Germinal center (tissue), 1 donor: ENCODE measurements at regions not wholly inside any gene's neighbourhood (a gene's known extent, or its start where the extent isn't known, plus 50 kb on each side); places are given as distances from the start of the nearest gene placed in this dataset.
A peak's percentile ranks its signal among the peaks of the same experiment; 100 is the strongest.
"Not testable (repeated sequence)": the region's sequence is repeated elsewhere in the genome, so short reads cannot be mapped to it uniquely, and the experiment has no call there.

Experiments used
- DNase-seq: peaks from one replicate; pipeline ENCODE4 v3.0.0; 2012; ENCODE audit warnings: mixed read lengths, low spot score

DNA sequence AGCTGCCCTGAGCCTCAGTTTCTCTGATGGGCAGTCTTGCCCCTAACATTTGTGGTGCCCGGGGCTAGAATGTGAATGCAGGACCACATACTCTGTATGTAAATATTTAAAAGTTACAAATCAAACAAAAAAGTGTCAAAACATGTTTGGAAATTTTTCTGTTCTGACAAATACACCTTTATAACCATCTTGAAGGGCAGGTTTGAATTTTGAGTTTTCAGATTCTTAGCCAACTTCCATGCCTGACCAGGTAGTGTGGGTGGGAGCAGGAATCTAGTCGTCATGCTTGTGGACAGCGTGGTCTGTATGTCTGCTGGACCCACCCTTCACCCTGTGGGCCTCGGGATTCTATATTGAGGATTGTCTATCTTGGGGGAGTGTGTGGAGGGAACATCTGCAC, 325.1 kb downstream of the SOX4 start:
- DNase-seq: no peak

GRCh38 chr6:21922086-21922485, 328.5 kb downstream of the SOX4 start:
- DNase-seq: no peak

- DNase-seq: no peak
Measured at GRCh38 chr6:21924002-21924401, 330.5 kb downstream of the SOX4 start.

GRCh38 chr6:21928827-21929226, 335.3 kb downstream of the SOX4 start:
- no peak for DNase-seq

DNA sequence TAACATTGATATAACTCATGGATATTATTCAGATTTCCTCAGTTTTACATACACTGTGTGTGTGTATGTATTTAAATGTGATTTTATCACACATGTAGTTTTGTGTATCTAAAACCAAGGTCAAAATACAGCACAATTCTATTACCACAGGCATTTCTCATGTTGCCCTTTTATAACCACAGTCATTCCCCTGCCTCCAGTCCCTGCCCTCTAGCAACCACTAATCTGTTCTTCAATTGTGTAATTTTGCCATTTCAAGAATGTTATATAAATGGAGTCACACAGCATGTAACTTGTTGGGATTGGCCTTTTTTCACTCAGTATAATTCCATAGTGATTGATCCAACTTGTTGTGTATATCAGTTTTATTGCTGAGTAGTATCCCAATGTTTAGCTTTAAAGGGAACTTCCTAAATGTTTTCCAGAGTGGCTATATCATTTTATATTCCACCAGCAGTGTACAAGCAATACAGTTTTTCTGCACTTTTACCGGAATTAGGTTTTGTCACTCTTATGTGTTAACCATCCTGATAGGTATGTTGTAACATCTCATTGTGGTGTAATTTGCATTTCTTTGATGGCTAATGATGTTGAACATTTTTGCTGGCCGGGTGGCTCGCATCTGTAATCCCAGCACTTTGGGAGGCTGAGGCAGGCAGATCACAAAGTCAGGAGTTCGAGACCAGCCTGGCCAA, 338.2 kb downstream of the SOX4 start:
- DNase-seq: no peak

DNA sequence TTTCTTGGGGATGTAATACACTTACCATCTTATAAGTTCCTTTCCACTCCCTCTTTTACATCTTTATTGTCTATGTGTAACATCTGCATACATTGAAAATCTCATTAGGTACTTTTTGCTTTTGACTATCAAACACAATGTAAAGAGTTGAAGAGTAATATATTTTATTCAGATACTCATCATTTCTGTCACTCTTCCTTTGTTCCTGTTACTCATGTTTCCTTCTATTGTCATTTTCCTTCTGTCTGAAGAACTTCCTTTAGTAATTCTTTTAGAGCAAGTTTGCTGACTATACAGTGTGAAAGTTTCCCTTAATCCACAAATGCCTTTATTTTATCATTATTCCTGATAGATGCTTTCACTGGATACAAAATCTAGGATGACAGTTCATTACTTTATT, 339.8 kb downstream of the SOX4 start:
- no peak for DNase-seq

GRCh38 chr6:21935142-21935541, 341.6 kb downstream of the SOX4 start:
- DNase-seq: no peak

- peak; percentile 7 for DNase-seq
Measured at GRCh38 chr6:21935561-21936028, 342.0 kb downstream of the SOX4 start.

- no peak for DNase-seq
Measured at GRCh38 chr6:21937466-21937865, 343.9 kb downstream of the SOX4 start.

- DNase-seq: not testable (repeated sequence)
Measured at GRCh38 chr6:21939066-21939465, 345.5 kb downstream of the SOX4 start.

DNA sequence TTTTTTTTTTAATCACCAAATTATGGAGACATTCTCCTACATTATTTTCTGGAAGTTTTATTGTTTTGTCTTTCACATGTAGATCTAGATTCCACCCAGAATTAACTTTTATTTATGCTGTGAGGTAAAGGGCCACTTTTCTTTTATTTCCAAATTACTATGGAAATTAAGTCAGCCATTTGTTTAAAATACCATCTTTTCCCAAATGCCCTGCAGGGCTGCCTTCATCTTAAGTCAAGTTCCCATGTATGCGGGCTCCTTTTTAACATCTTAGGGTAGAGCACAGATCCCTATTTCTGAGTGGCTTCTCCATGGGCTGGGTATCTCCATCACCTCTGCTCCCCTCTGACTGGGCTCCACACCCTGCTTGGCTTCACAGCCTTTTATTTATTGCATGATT, 348.4 kb downstream of the SOX4 start:
- no peak for DNase-seq

DNA sequence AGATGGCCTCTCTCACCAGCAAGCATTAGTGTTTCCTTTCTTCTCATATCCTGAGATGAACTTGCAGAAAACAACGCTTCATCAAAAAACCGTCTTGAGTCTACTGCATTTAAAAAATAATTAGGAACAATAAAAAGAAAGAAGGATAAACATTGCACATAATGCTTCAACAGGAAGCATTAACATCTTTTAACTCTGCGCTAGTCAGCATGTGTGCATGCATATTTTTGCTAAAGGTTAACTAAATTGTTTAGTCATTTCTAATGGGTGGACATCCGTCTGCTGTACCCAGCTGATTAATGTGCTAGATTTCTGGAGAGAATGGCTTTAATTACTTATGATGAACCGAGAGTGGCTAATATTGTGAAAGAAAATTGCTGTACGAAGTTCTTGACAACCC, 349.3 kb downstream of the SOX4 start:
- no peak for DNase-seq

- no peak for DNase-seq
Measured at GRCh38 chr6:21946298-21946783, 350.5 kb downstream of the PRL start.

DNA sequence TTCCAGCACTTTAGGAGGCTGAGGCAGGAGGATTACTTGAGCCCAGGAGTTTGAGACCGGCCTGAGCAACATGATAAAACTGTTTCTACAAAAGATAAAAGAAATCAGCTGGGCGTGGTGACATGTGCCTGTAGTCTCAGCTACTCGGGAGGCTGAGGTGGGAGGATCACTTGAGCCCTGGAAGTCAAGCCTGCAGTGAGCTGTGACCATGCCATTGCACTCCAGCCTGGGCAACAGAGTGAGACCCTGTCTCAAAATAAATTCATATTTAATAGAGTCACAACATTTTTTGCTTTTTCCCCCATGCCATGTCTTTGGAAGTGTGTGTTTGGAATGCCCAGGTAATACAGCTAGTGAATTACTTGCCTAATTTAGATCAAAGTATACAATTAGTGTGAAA, 349.6 kb downstream of the PRL start:
- DNase-seq: not testable (repeated sequence)

- no peak for DNase-seq
Measured at GRCh38 chr6:21947731-21948386, 349.0 kb downstream of the PRL start.

DNA sequence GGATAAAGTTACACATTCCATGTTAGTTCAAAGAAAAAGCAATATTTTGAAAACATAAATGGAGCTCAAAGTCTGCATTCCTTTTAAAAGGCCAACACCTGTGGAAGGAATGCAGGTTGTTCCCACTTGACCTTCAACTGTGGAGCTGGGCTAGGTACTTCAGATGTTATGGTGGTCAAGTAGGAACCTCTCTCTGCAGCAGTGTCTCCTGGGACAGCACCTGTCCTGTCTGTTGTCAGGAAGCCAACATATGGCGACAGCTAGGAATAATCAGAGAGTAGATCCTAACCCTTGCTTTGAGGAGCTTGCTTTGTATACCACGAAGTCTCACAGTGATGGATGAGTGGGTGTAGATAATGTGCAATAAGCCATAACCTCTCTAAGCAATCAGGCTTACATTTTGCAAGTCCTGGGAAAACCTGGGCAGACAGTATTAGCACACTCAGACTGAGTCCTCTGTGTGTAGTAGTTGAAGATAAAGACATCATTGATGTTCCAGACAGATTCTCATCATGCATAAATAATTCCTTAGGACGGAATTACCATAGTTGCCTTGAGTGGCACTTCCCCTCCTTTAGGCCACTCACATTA, 347.5 kb downstream of the PRL start:
- no peak for DNase-seq

GRCh38 chr6:21952367-21952766, 344.5 kb downstream of the PRL start:
- no peak for DNase-seq

- no peak for DNase-seq
Measured at GRCh38 chr6:21953831-21954801, 342.7 kb downstream of the PRL start.

- DNase-seq: no peak
Measured at GRCh38 chr6:21955053-21955595, 341.7 kb downstream of the PRL start.

- DNase-seq: no peak
Measured at GRCh38 chr6:21955951-21956350, 340.9 kb downstream of the PRL start.

GRCh38 chr6:21958428-21958827, 338.4 kb downstream of the PRL start:
- DNase-seq: no peak

DNA sequence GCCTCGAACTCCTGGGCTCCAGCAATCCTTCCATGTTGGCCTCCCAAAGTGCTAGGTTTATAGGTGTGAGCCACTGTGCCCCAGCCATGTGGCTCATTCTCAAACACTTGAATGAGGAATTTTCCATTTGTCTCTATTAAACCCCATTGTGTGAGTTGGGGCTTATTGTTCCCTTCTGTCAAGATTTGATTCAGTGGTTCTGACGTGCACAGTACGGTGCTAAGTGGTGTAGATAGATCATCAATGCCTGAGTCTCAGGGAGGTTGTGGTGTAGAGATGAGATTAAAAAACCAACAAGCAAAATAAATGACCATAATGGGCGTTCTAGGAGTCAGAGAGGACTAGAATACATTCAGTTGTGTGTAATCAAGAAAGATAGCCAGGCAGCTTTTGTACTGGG, 335.6 kb downstream of the PRL start:
- DNase-seq: no peak
